T-cell (primary cell): ENCODE measurements at regions not wholly inside any gene's neighbourhood (a gene's known extent, or its start where the extent isn't known, plus 50 kb on each side); places are given as distances from the start of the nearest gene placed in this dataset.

Experiments
- ATAC-seq, 4 experiments: fragments of 200-7000 bp in 3 of 4; fragments of 150-1000 bp in 1 of 4; cut with Tn5 transposase; replicated peaks in 1 of 4; 1 replicate in 3 of 4; 2 replicates in 1 of 4; pipeline ENCODE4 v1.10.0; 2021; ENCODE audit warnings: moderate library complexity in 3 of 4, mild to moderate bottlenecking in 2 of 4, moderate number of reproducible peaks in 1 of 4
- CTCF ChIA-PET, 2 donors: fragments of 300-600 bp; sonication (Branson Sonifier 250); formaldehyde crosslinking; loops; one replicate each; lab custom pipeline; 2022; ENCODE audit warnings: antibody characterized with exemption in 2 of 2; lab: Charles Lee
- POLR2A ChIA-PET, 2 donors: fragments of 300-600 bp; sonication (Branson Sonifier 250); formaldehyde crosslinking; loops; one replicate each; lab custom pipeline; 2022; ENCODE audit warnings: antibody characterized with exemption in 2 of 2; lab: Charles Lee
- DNase-seq, 35 experiments: peaks; one replicate each; pipeline versions ENCODE4 v3.0.0 to v3.0.0-alpha.2; 2013 to 2023
- H3K27ac ChIP-seq: one replicate; pipeline ENCODE4 v1.5.1; 2013; ENCODE audit warnings: low read length
- H3K27me3 ChIP-seq, 2 experiments: replicated peaks in 1 of 2; 1 replicate in 1 of 2; 2 replicates in 1 of 2; pipeline versions ENCODE4 v1.6.1 to v1.7.0; 2013; ENCODE audit warnings: low read length in 1 of 2, mixed read lengths in 1 of 2; ENCODE audit not compliant: control insufficient read depth in 2 of 2, insufficient read depth in 2 of 2; ENCODE audit errors: extremely low read depth in 1 of 2
- H3K36me3 ChIP-seq, 2 donors: 1 replicate in 1 of 2; 2 replicates in 1 of 2; pipeline versions ENCODE4 v1.6.1 to v1.7.0; 2013; ENCODE audit warnings: low read length in 1 of 2; ENCODE audit not compliant: control insufficient read depth in 2 of 2, insufficient read depth in 1 of 2; ENCODE audit errors: extremely low read depth in 1 of 2
- H3K4me1 ChIP-seq, 2 experiments: 1 replicate in 1 of 2; 2 replicates in 1 of 2; pipeline versions ENCODE4 v1.6.1 to v1.7.0; 2013; ENCODE audit warnings: low read length in 2 of 2, mixed read lengths in 1 of 2; ENCODE audit not compliant: insufficient read depth in 2 of 2, control insufficient read depth in 1 of 2; ENCODE audit errors: extremely low read depth in 1 of 2
- H3K4me3 ChIP-seq, 2 donors: 1 replicate in 1 of 2; 2 replicates in 1 of 2; pipeline versions ENCODE4 v1.5.1 to v1.7.0; 2013; ENCODE audit warnings: mild to moderate bottlenecking in 2 of 2, low read length in 1 of 2, moderate library complexity in 1 of 2; ENCODE audit not compliant: control insufficient read depth in 1 of 2; ENCODE audit errors: extremely low read depth in 1 of 2
- H3K9me3 ChIP-seq: 2 replicates; pipeline ENCODE4 v1.7.0; 2013
- H3K27ac Mint-ChIP-seq, 2 donors: one replicate each; pipeline ENCODE4 v1.8.0; 2020 to 2021; ENCODE audit warnings: mild to moderate bottlenecking in 2 of 2, mixed read lengths in 2 of 2
- H3K27me3 Mint-ChIP-seq, 2 donors: one replicate each; pipeline ENCODE4 v1.8.0; 2021 to 2022; ENCODE audit warnings: mixed read lengths in 2 of 2
- H3K36me3 Mint-ChIP-seq: one replicate; pipeline ENCODE4 v1.8.0; 2021; ENCODE audit warnings: mixed read lengths
- H3K4me1 Mint-ChIP-seq, 3 donors: one replicate each; pipeline ENCODE4 v1.8.0; 2020 to 2022; ENCODE audit warnings: mixed read lengths in 3 of 3, mild to moderate bottlenecking in 1 of 3
- H3K4me3 Mint-ChIP-seq, 3 donors: one replicate each; pipeline ENCODE4 v1.8.0; 2020 to 2022; ENCODE audit warnings: mild to moderate bottlenecking in 3 of 3, mixed read lengths in 3 of 3, moderate library complexity in 3 of 3
- H3K9me3 Mint-ChIP-seq, 3 donors: one replicate each; pipeline ENCODE4 v1.8.0; 2020 to 2022; ENCODE audit warnings: mixed read lengths in 3 of 3
- WGBS: methylation state at CpG from one replicate; pipeline ENCODE4 v1.1.5; 2013; ENCODE audit warnings: missing lambda C conversion rate; ENCODE audit not compliant: insufficient coverage; 5-methylcytosine and 5-hydroxymethylcytosine counted together

DNA sequence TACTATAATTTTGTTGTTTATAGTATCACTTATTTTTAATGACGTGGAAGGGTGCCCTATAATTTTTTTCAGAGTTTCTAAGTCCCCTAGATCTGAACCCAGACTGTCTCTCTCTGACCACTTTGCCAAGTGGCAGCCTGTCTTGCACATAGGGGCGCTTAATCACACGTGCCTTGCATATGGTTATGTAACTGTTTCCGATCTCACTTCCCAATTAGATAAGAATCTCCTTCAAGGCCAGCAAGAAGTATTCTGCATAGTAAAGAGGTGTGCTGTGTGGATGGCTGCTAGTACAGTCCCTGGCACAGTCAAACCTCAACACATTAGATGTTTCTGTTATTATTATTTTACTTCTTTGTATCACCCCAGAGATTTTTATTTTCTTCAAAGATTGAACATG, 197.8 kb upstream of the SIX2 start:
- H3K4me3 ChIP-seq = no peak overlapping the region
- no peak overlapping the region for H3K4me3 Mint-ChIP-seq
- H3K4me1 ChIP-seq = no peaks in the 10 kb centered on the region
- no peaks in the 10 kb centered on the region for H3K9me3 ChIP-seq
- peaks cover 6 to 7% (median 7%) of the 10 kb centered on the region in 3 donors for H3K9me3 Mint-ChIP-seq
- no CpG with 5 or more reads among the region's 4 CpGs for WGBS
- no peaks in the 10 kb centered on the region for H3K36me3 ChIP-seq
- no peak overlapping the region for H3K27ac Mint-ChIP-seq
- ChIA-PET POLR2A (no interaction called here), CTCF (no interaction called here)
- H3K4me1 Mint-ChIP-seq = no peaks in the 10 kb centered on the region
- no peak overlapping the region for H3K27ac ChIP-seq
- no peaks in the 10 kb centered on the region for H3K36me3 Mint-ChIP-seq
- peaks cover 0 to 3% of the 10 kb centered on the region in 2 experiments for H3K27me3 ChIP-seq
- H3K27me3 Mint-ChIP-seq = peaks cover 0 to under 1% of the 10 kb centered on the region in 2 donors
- ATAC-seq (no peak), DNase-seq (no peak)

DNA sequence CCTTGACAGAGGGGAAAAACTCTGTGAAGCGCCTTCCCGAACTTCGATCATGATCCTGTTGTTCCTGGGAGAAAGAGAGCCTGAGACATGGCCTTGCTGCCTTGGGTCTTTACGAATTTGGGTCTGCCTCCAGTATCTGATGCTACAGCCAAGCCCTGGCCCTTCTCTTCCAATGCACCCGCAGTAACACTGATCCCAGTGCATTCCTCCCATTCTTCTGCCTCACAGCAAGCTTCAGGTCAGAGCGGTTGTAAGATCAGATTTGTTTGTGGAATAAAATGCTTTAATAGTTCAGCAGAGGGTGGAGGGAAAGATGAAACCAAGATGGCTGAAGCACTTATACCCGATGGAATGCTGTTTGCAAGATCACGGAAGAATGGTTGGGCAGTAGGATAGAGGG, 196.7 kb upstream of the SIX2 start:
- H3K4me3 Mint-ChIP-seq = no peak overlapping the region
- Histone ChIP-seq H3K4me1 (no peaks in the 10 kb centered on the region), H3K27me3 (peaks cover 0 to 8% of the 10 kb centered on the region in 2 experiments), H3K27ac (no peak overlapping the region), H3K9me3 (no peaks in the 10 kb centered on the region), H3K4me3 (no peak overlapping the region), H3K36me3 (no peaks in the 10 kb centered on the region)
- no peaks in the 10 kb centered on the region for H3K36me3 Mint-ChIP-seq
- DNase-seq (no peak), ATAC-seq (no peak)
- H3K27ac Mint-ChIP-seq = no peak overlapping the region
- peaks cover 15 to 17% (median 15%) of the 10 kb centered on the region in 3 donors for H3K9me3 Mint-ChIP-seq
- 85% methylated on average over 6 of the region's 8 CpGs for WGBS
- ChIA-PET POLR2A (no interaction called here), CTCF (no interaction called here)
- H3K27me3 Mint-ChIP-seq = peaks cover 4 to 6% of the 10 kb centered on the region in 2 donors
- H3K4me1 Mint-ChIP-seq = no peaks in the 10 kb centered on the region

DNA sequence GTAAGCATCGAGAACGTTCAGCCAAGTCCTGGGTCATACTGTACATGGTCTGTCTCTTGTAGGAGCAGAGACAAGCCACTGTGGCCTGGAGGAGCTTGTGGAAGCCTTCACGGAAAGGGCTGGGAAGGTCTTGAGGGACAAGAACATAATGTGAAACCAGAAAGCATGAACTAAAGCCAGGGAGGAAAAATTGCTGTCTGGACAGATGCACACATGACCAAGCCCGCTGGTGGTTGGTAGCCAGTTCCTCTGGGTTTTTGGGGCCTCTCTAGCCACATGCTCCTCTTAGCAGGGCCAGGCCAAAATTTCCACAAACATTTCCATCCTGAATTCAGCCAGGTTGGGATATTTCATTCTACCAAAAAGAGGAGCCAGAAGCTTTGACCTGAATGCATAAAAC, 196.2 kb upstream of the SIX2 start:
- Histone ChIP-seq H3K4me1 (no peaks in the 10 kb centered on the region), H3K36me3 (no peaks in the 10 kb centered on the region), H3K9me3 (no peaks in the 10 kb centered on the region), H3K27me3 (peaks cover 0 to 13% of the 10 kb centered on the region in 2 experiments), H3K27ac (no peak overlapping the region), H3K4me3 (no peak overlapping the region)
- no peak for ATAC-seq
- ChIA-PET CTCF (no interaction called here), POLR2A (no interaction called here)
- peaks cover 4 to 11% of the 10 kb centered on the region in 2 donors for H3K27me3 Mint-ChIP-seq
- no peak overlapping the region for H3K4me3 Mint-ChIP-seq
- H3K9me3 Mint-ChIP-seq = peaks cover 15 to 17% (median 15%) of the 10 kb centered on the region in 3 donors
- H3K4me1 Mint-ChIP-seq = no peaks in the 10 kb centered on the region
- 87% methylated on average over 2 of the region's 4 CpGs for WGBS
- no peak for DNase-seq
- H3K36me3 Mint-ChIP-seq = no peaks in the 10 kb centered on the region
- H3K27ac Mint-ChIP-seq = no peak overlapping the region

DNA sequence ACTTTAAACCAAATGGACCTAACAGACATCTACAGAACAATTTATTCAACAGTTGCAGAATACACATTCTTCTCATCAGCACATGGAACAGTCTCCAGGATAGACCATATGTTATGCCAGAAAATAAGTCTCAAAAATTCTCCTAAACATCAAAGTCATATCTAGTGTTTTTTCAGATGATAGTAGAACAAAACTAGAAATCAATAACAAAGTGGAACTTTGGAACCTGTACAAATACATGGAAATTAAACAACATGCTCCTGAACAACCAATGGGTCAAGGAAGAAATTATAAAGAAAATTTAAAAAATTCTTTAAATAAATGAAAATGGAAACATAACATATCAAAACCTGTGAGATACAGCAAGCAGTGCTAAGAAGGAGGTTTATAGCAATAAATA, 194.1 kb upstream of the SIX2 start:
- Mint-ChIP-seq H3K27me3 (peaks cover 7 to 16% of the 10 kb centered on the region in 2 donors), H3K4me3 (no peak overlapping the region), H3K27ac (no peak overlapping the region), H3K4me1 (no peaks in the 10 kb centered on the region), H3K9me3 (peaks cover 15 to 17% (median 15%) of the 10 kb centered on the region in 3 donors), H3K36me3 (no peaks in the 10 kb centered on the region)
- DNase-seq (no peak), ATAC-seq (no peak)
- H3K27me3 ChIP-seq = peaks cover 0 to 18% of the 10 kb centered on the region in 2 experiments
- H3K4me1 ChIP-seq = no peaks in the 10 kb centered on the region
- no peak overlapping the region for H3K4me3 ChIP-seq
- no peak overlapping the region for H3K27ac ChIP-seq
- ChIA-PET CTCF (no interaction called here), POLR2A (no interaction called here)
- H3K36me3 ChIP-seq = no peaks in the 10 kb centered on the region
- H3K9me3 ChIP-seq = no peaks in the 10 kb centered on the region

DNA sequence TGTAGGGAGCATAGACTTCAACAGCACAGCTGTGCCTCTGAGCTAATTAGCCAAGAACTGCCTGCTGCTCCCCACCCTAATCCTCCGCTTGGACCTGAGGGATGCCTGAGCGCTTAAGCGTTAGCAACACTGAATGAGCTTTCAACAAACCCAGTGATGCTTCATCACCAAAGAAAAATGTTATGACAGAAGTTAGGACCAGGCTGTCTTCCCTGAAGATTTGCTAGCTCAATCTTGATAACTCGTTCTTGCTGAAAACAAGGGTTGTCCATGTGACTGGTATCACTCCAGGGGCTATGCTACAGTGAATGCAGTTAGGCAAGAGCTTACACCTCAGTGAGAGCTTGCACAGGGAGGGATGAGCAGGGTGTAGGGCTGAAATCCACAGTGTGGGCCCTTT, 190.7 kb upstream of the SIX2 start:
- Histone ChIP-seq H3K4me3 (no peak overlapping the region), H3K27me3 (peaks cover 0 to 18% of the 10 kb centered on the region in 2 experiments), H3K27ac (no peak overlapping the region), H3K4me1 (no peaks in the 10 kb centered on the region), H3K9me3 (no peaks in the 10 kb centered on the region), H3K36me3 (no peaks in the 10 kb centered on the region)
- Mint-ChIP-seq H3K27ac (no peak overlapping the region), H3K4me3 (no peak overlapping the region), H3K9me3 (peaks cover 15 to 17% (median 16%) of the 10 kb centered on the region in 3 donors), H3K27me3 (peaks cover 9 to 16% of the 10 kb centered on the region in 2 donors), H3K36me3 (no peaks in the 10 kb centered on the region), H3K4me1 (no peaks in the 10 kb centered on the region)
- DNase-seq = no peak
- ChIA-PET POLR2A (no interaction called here), CTCF (no interaction called here)
- 87% methylated on average over 3 of the region's 4 CpGs for WGBS
- no peak for ATAC-seq

DNA sequence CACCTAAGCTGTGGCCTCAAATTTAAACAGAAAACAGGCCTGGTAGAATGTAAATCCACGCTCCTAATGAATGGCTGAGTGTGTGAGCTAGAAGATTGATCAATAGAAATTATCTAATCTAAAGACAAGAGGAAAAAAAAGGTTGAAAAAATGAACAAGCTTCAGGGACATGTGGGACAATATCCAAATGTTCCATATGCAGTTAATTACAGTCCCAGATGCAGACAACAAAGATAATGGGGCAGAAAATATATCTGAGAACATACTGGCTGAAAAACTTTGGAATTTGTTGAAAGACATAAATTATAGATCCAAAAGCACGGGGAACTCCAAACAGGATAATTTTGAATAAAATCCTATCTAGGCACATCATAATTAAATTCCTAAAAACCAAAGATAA, 186.7 kb upstream of the SIX2 start:
- CTCF ChIA-PET = no interaction called here
- no peak overlapping the region for H3K27ac Mint-ChIP-seq
- no CpG with 5 or more reads among the region's 2 CpGs for WGBS

DNA sequence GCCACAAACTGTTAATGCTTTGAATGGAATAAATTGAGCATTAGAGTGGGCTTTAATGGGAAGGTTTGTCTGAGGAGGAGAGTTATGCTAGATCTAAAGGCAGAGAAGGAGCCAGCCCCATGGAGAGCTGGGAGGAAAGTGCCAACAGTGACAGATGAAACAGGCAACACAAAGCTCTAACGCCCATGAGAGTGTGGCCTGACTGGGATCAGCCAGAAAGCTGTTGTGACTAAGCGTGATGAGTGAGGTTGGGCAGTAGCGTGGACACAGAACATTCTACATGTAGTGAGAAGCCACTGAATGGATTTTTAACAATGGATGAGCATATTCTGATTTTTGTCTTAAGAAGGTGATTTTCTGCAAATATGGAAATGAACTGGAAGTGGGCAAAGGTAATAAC, 185.3 kb upstream of the SIX2 start:
- H3K4me3 ChIP-seq = no peak overlapping the region
- no peak for DNase-seq
- H3K27me3 ChIP-seq = peaks cover 0 to 17% of the 10 kb centered on the region in 2 experiments
- 89% methylated on average over 3 of the region's 3 CpGs for WGBS
- Mint-ChIP-seq H3K27ac (no peak overlapping the region), H3K4me3 (no peak overlapping the region), H3K4me1 (no peaks in the 10 kb centered on the region), H3K9me3 (peaks cover 0 to 2% (median 0%) of the 10 kb centered on the region in 3 donors), H3K27me3 (peaks cover 11 to 30% of the 10 kb centered on the region in 2 donors), H3K36me3 (no peaks in the 10 kb centered on the region)
- no peaks in the 10 kb centered on the region for H3K4me1 ChIP-seq
- ChIA-PET CTCF (no interaction called here), POLR2A (no interaction called here)
- H3K9me3 ChIP-seq = no peaks in the 10 kb centered on the region
- ATAC-seq = no peak
- no peaks in the 10 kb centered on the region for H3K36me3 ChIP-seq
- H3K27ac ChIP-seq = no peak overlapping the region

More for the DNA sequence above, 186.7 kb upstream of the SIX2 start:
- Histone ChIP-seq H3K4me3 (no peak overlapping the region), H3K36me3 (no peaks in the 10 kb centered on the region), H3K4me1 (no peaks in the 10 kb centered on the region), H3K27ac (no peak overlapping the region), H3K27me3 (peaks cover 0 to 19% of the 10 kb centered on the region in 2 experiments), H3K9me3 (no peaks in the 10 kb centered on the region)
- Mint-ChIP-seq H3K4me3 (no peak overlapping the region), H3K36me3 (no peaks in the 10 kb centered on the region), H3K4me1 (no peaks in the 10 kb centered on the region), H3K9me3 (peaks cover 0 to 2% (median 0%) of the 10 kb centered on the region in 3 donors), H3K27me3 (peaks cover 19 to 22% of the 10 kb centered on the region in 2 donors)
- DNase-seq (no peak), ATAC-seq (no peak)
- POLR2A ChIA-PET = no interaction called here
